Smooth muscle cell (in vitro differentiated cells): ENCODE measurements at regions not wholly inside any gene's neighbourhood (a gene's known extent, or its start where the extent isn't known, plus 50 kb on each side); places are given as distances from the start of the nearest gene placed in this dataset.

Source experiments
- DNase-seq: peaks from one replicate; lab custom pipeline; 2025; ENCODE audit not compliant: unreplicated experiment; lab: John Stamatoyannopoulos, UW
- H2AFZ ChIP-seq: fragments of 200-600 bp; sonication (generic); 2 replicates; pipeline ENCODE4 v1.6.0; 2016; ENCODE audit warnings: antibody characterized with exemption, low read depth, mild to moderate bottlenecking
- H3F3A ChIP-seq: fragments of 200-600 bp; sonication (generic); 2 replicates; pipeline ENCODE4 v1.6.0; 2017; ENCODE audit warnings: antibody characterized with exemption, low read depth
- H3K27ac ChIP-seq: fragments of 200-600 bp; sonication (generic); 2 replicates; pipeline ENCODE4 v1.5.1; 2016; ENCODE audit warnings: low read depth, mild to moderate bottlenecking
- H3K27me3 ChIP-seq: fragments of 200-600 bp; sonication (generic); 2 replicates; pipeline ENCODE4 v1.6.1; 2016; ENCODE audit warnings: low read depth, mild to moderate bottlenecking
- H3K36me3 ChIP-seq: fragments of 200-600 bp; sonication (generic); 2 replicates; pipeline ENCODE4 v1.5.1; 2016; ENCODE audit warnings: low read depth
- H3K4me1 ChIP-seq: fragments of 200-600 bp; sonication (generic); 2 replicates; pipeline ENCODE4 v1.5.1; 2016; ENCODE audit warnings: low read depth
- H3K4me2 ChIP-seq: fragments of 200-600 bp; sonication (generic); 2 replicates; pipeline ENCODE4 v1.6.0; 2016; ENCODE audit warnings: mild to moderate bottlenecking
- H3K4me3 ChIP-seq: fragments of 200-600 bp; sonication (generic); 2 replicates; pipeline ENCODE4 v1.5.1; 2016; ENCODE audit warnings: mild to moderate bottlenecking
- H3K79me2 ChIP-seq: fragments of 200-600 bp; sonication (generic); 2 replicates; pipeline ENCODE4 v1.6.0; 2016; ENCODE audit warnings: low read depth, mild to moderate bottlenecking
- H3K9ac ChIP-seq: fragments of 200-600 bp; sonication (generic); 2 replicates; pipeline ENCODE4 v1.6.0; 2016; ENCODE audit warnings: low read depth
- H3K9me3 ChIP-seq: fragments of 200-600 bp; sonication (generic); replicated peaks from 2 replicates; pipeline ENCODE4 v1.5.1; 2016; ENCODE audit warnings: low read depth
- H4K20me1 ChIP-seq: fragments of 200-600 bp; sonication (generic); 2 replicates; pipeline ENCODE4 v1.6.0; 2016; ENCODE audit warnings: low read depth
- CTCF ChIP-seq: fragments of 200-600 bp; sonication (generic); IDR thresholded peaks from 2 replicates; pipeline ENCODE4 v1.5.1; 2017; ENCODE audit warnings: borderline replicate concordance, mild to moderate bottlenecking, antibody characterized with exemption; ENCODE audit not compliant: insufficient read depth, poor library complexity, severe bottlenecking
- WGBS: methylation state at CpG from one replicate; pipeline ENCODE4 v1.1.7; 2016; ENCODE audit warnings: low lambda C conversion rate; 5-methylcytosine and 5-hydroxymethylcytosine counted together

- H3K9me3 ChIP-seq: peaks cover 8% of the 10 kb centered on the region
- WGBS: 59% methylated on average over 2 of the region's 2 CpGs
- no peaks in the 10 kb centered on the region for H3K27me3 ChIP-seq
- no peaks in the 10 kb centered on the region for H3K4me1 ChIP-seq
- H3F3A ChIP-seq: no peaks in the 10 kb centered on the region
- H3K4me3 ChIP-seq: no peak overlapping the region
- no peak overlapping the region for H3K4me2 ChIP-seq
- no peak for TF ChIP-seq CTCF
- DNase-seq: no peak
- no peak overlapping the region for H2AFZ ChIP-seq
- no peak overlapping the region for H3K9ac ChIP-seq
- no peaks in the 10 kb centered on the region for H3K36me3 ChIP-seq
- H3K79me2 ChIP-seq: no peaks in the 10 kb centered on the region
- no peaks in the 10 kb centered on the region for H4K20me1 ChIP-seq
- H3K27ac ChIP-seq: no peak overlapping the region
Observed at GRCh38 chr4:162681212-162681611, 485.5 kb downstream of the NAF1 start.

- H3K27me3 ChIP-seq: no peaks in the 10 kb centered on the region
- H3K79me2 ChIP-seq: no peaks in the 10 kb centered on the region
- H4K20me1 ChIP-seq: no peaks in the 10 kb centered on the region
- no peak overlapping the region for H2AFZ ChIP-seq
- H3K36me3 ChIP-seq: no peaks in the 10 kb centered on the region
- no peak overlapping the region for H3K27ac ChIP-seq
- no peak overlapping the region for H3K4me3 ChIP-seq
- H3K9me3 ChIP-seq: peaks cover 8% of the 10 kb centered on the region
- no peak overlapping the region for H3K9ac ChIP-seq
- H3K4me1 ChIP-seq: no peaks in the 10 kb centered on the region
- TF ChIP-seq CTCF: no peak
- H3K4me2 ChIP-seq: no peak overlapping the region
- no peak for DNase-seq
- WGBS: 90% methylated on average over 2 of the region's 2 CpGs
- H3F3A ChIP-seq: no peaks in the 10 kb centered on the region
Observed at GRCh38 chr4:162675661-162676060, 491.0 kb downstream of the NAF1 start.

- no peak overlapping the region for H2AFZ ChIP-seq
- no peak overlapping the region for H3K27ac ChIP-seq
- no peaks in the 10 kb centered on the region for H3K36me3 ChIP-seq
- no peaks in the 10 kb centered on the region for H3K9me3 ChIP-seq
- no peak overlapping the region for H3K4me2 ChIP-seq
- no peaks in the 10 kb centered on the region for H3K4me1 ChIP-seq
- no peak overlapping the region for H3K9ac ChIP-seq
- no peaks in the 10 kb centered on the region for H3F3A ChIP-seq
- TF ChIP-seq CTCF: no peak
- H4K20me1 ChIP-seq: no peaks in the 10 kb centered on the region
- H3K27me3 ChIP-seq: no peaks in the 10 kb centered on the region
- 100% methylated on average over 1 of the region's 1 CpG for WGBS
- H3K4me3 ChIP-seq: no peak overlapping the region
- no peak for DNase-seq
- no peaks in the 10 kb centered on the region for H3K79me2 ChIP-seq
Observed at GRCh38 chr4:162661913-162662312, 498.1 kb upstream of the FSTL5 start.

GRCh38 chr4:162659716-162660115, 495.9 kb upstream of the FSTL5 start:
- Histone ChIP-seq H3K79me2 (no peaks in the 10 kb centered on the region), H3K4me1 (no peaks in the 10 kb centered on the region), H3K27me3 (no peaks in the 10 kb centered on the region), H4K20me1 (no peaks in the 10 kb centered on the region), H3K36me3 (no peaks in the 10 kb centered on the region), H3K9me3 (no peaks in the 10 kb centered on the region), H3F3A (no peaks in the 10 kb centered on the region), H3K4me3 (no peak overlapping the region), H3K27ac (no peak overlapping the region), H3K9ac (no peak overlapping the region), H3K4me2 (no peak overlapping the region), H2AFZ (no peak overlapping the region)
- 85% methylated on average over 1 of the region's 1 CpG for WGBS
- DNase-seq: no peak
- no peak for TF ChIP-seq CTCF
